Loucy (cell line): ENCODE measurements at regions not wholly inside any gene's neighbourhood (a gene's known extent, or its start where the extent isn't known, plus 50 kb on each side); places are given as distances from the start of the nearest gene placed in this dataset.
"Not testable (repeated sequence)": the region's sequence is repeated elsewhere in the genome, so short reads cannot be mapped to it uniquely, and the experiment has no call there.

ENCODE experiments used
- H2AFZ ChIP-seq: fragments of 200-600 bp; sonication (generic); 2 replicates; pipeline ENCODE4 v1.6.0; 2016; ENCODE audit warnings: antibody characterized with exemption, mild to moderate bottlenecking, low read length, moderate library complexity
- H3F3A ChIP-seq: fragments of 200-600 bp; 2 replicates; pipeline ENCODE4 v1.6.0; 2016; ENCODE audit warnings: antibody characterized with exemption, low read depth, mild to moderate bottlenecking
- H3K27me3 ChIP-seq: fragments of 200-600 bp; sonication (generic); 2 replicates; pipeline ENCODE4 v1.6.1; 2014; ENCODE audit warnings: low read length, mild to moderate bottlenecking; ENCODE audit not compliant: insufficient read depth, poor library complexity, severe bottlenecking
- H3K36me3 ChIP-seq: fragments of 200-600 bp; sonication (generic); 2 replicates; pipeline ENCODE4 v1.6.1; 2016; ENCODE audit warnings: low read length; ENCODE audit not compliant: insufficient read depth
- H3K4me1 ChIP-seq: fragments of 200-600 bp; sonication (generic); 2 replicates; pipeline ENCODE4 v1.5.1; 2014; ENCODE audit warnings: low read length, mild to moderate bottlenecking; ENCODE audit not compliant: insufficient read depth, poor library complexity, severe bottlenecking
- H3K4me2 ChIP-seq: fragments of 200-600 bp; sonication (generic); 2 replicates; pipeline ENCODE4 v1.6.0; 2014; ENCODE audit warnings: antibody characterized with exemption, low read length, low read depth, mild to moderate bottlenecking; ENCODE audit not compliant: poor library complexity, severe bottlenecking
- H3K4me3 ChIP-seq: fragments of 200-600 bp; sonication (generic); 2 replicates; pipeline ENCODE4 v1.5.1; 2014; ENCODE audit warnings: low read length, mild to moderate bottlenecking, mixed read lengths; ENCODE audit not compliant: poor library complexity, severe bottlenecking
- H3K79me2 ChIP-seq: fragments of 200-600 bp; sonication (generic); 2 replicates; pipeline ENCODE4 v1.6.1; 2014; ENCODE audit warnings: low read length; ENCODE audit not compliant: insufficient read depth
- H3K9ac ChIP-seq: fragments of 200-600 bp; sonication (generic); 2 replicates; pipeline ENCODE4 v1.6.0; 2014; ENCODE audit warnings: mild to moderate bottlenecking, low read depth, low read length, moderate library complexity; ENCODE audit not compliant: poor library complexity, severe bottlenecking
- H3K9me2 ChIP-seq: fragments of 200-600 bp; sonication (generic); replicated peaks from 2 replicates; pipeline ENCODE4 v1.6.1; 2016; ENCODE audit warnings: low read depth, low read length, mixed read lengths
- H3K9me3 ChIP-seq: fragments of 200-600 bp; sonication (generic); 2 replicates; pipeline ENCODE4 v1.6.1; 2014; ENCODE audit warnings: mild to moderate bottlenecking, antibody characterized with exemption, low read length, low read depth; ENCODE audit not compliant: insufficient read depth
- H4K20me1 ChIP-seq: fragments of 200-600 bp; sonication (generic); 2 replicates; pipeline ENCODE4 v1.6.0; 2014; ENCODE audit warnings: antibody characterized with exemption, low read length, mild to moderate bottlenecking; ENCODE audit not compliant: insufficient read depth, poor library complexity, severe bottlenecking
- EZH2phosphoT487 ChIP-seq: fragments of 200-600 bp; IDR thresholded peaks from 2 replicates; pipeline ENCODE4 v1.6.1; 2018; ENCODE audit warnings: antibody characterized with exemption, mild to moderate bottlenecking, moderate library complexity, borderline replicate concordance
- TF ChIP-seq, protein P1 (sequence below): fragments of 200-600 bp; sonication (generic); conservative IDR thresholded peaks from 2 replicates; pipeline ENCODE4 v1.5.1; 2014; ENCODE audit warnings: mild to moderate bottlenecking, antibody characterized with exemption, low read length

DNA sequence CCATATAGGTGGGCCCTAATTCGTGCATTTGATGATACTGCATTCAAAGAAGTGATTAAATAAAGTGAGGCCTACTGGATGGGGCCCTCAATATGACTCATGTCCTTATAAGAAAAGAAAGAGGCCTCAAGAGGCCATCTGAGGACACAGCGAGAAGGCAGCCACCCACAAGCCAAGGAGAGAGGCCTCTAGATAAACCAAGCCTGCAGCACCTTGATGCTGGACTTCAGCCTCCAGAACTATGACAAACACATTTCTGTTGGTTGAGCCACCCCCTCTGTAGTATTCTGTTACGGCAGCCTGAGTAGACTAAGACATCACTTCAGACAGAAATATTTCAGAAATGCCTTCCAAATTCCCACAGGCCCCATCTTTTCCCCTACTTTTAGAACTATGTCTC, 82.5 kb upstream of the PLEKHG1 start:
- Histone ChIP-seq H3K4me1 (peaks cover 7% of the 10 kb centered on the region), H4K20me1 (no peaks in the 10 kb centered on the region), H3K9me3 (no peaks in the 10 kb centered on the region), H3K4me2 (no peak overlapping the region), H3K4me3 (no peak overlapping the region), H3K9ac (no peak overlapping the region), H3F3A (no peaks in the 10 kb centered on the region), H3K36me3 (no peaks in the 10 kb centered on the region), H2AFZ (no peak overlapping the region), H3K79me2 (no peaks in the 10 kb centered on the region), H3K27me3 (no peaks in the 10 kb centered on the region), H3K9me2 (no peaks in the 10 kb centered on the region)
- no peak for TF ChIP-seq EZH2phosphoT487
- TF ChIP-seq, protein P1, sequence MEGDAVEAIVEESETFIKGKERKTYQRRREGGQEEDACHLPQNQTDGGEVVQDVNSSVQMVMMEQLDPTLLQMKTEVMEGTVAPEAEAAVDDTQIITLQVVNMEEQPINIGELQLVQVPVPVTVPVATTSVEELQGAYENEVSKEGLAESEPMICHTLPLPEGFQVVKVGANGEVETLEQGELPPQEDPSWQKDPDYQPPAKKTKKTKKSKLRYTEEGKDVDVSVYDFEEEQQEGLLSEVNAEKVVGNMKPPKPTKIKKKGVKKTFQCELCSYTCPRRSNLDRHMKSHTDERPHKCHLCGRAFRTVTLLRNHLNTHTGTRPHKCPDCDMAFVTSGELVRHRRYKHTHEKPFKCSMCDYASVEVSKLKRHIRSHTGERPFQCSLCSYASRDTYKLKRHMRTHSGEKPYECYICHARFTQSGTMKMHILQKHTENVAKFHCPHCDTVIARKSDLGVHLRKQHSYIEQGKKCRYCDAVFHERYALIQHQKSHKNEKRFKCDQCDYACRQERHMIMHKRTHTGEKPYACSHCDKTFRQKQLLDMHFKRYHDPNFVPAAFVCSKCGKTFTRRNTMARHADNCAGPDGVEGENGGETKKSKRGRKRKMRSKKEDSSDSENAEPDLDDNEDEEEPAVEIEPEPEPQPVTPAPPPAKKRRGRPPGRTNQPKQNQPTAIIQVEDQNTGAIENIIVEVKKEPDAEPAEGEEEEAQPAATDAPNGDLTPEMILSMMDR, result no peak

DNA sequence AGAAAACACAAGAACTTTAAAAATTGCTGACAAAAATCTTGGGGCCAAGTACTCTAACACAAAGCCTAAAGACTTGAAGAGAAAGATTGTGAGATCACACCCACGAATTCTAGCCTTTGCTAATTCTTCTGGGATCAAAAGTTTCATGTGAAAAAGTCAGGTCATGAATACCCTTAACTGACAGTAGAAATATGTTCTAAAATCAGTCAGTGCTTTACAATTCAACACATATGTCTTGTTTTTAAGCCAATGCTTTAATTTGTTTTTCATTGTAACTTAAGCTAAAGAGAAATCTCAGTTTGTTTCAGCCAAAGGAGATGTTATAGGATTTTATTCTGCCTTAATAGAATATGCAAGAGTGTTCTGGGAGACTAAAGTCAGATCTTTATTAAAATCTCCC, 78.2 kb upstream of the PLEKHG1 start:
- no peak overlapping the region for H3K4me3 ChIP-seq
- H3K36me3 ChIP-seq, result no peaks in the 10 kb centered on the region
- no peaks in the 10 kb centered on the region for H3F3A ChIP-seq
- H3K9ac ChIP-seq, result no peak overlapping the region
- no peak overlapping the region for H3K4me2 ChIP-seq
- H3K4me1 ChIP-seq, result peaks cover 7% of the 10 kb centered on the region
- no peak for TF ChIP-seq EZH2phosphoT487
- TF ChIP-seq, protein P1, result no peak
- H3K27me3 ChIP-seq, result no peaks in the 10 kb centered on the region
- H3K9me3 ChIP-seq, result no peaks in the 10 kb centered on the region
- no peak overlapping the region for H2AFZ ChIP-seq
- no peaks in the 10 kb centered on the region for H3K79me2 ChIP-seq
- no peaks in the 10 kb centered on the region for H4K20me1 ChIP-seq
- no peaks in the 10 kb centered on the region for H3K9me2 ChIP-seq

DNA sequence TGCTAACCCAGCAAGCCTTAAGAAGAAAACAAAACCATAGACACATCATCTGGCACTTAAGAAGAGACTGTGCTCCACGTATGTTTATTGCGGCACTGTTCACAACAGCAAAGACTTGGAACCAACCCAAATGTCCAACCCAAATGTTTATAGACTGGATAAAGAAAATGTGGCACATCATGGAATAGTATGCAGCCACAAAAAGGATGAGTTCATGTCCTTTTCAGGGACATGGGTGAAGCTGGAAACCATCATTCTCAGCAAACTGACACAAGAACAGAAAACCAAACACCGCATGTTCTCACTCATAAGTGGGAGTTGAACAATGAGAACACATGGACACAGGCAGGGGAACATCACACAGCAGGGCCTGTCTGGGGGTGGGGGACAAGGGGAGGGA, 76.5 kb upstream of the PLEKHG1 start:
- H3K4me3 ChIP-seq, H3K9ac ChIP-seq, H3K79me2 ChIP-seq, H3K9me2 ChIP-seq, H3K9me3 ChIP-seq, H3K36me3 ChIP-seq, H3K27me3 ChIP-seq, H3K4me1 ChIP-seq, H3K4me2 ChIP-seq, H3F3A ChIP-seq, H2AFZ ChIP-seq, H4K20me1 ChIP-seq: not testable (repeated sequence)

- H3K79me2 ChIP-seq, result no peaks in the 10 kb centered on the region
- H4K20me1 ChIP-seq, result no peaks in the 10 kb centered on the region
- no peaks in the 10 kb centered on the region for H3K27me3 ChIP-seq
- no peaks in the 10 kb centered on the region for H3K9me2 ChIP-seq
- no peaks in the 10 kb centered on the region for H3K9me3 ChIP-seq
- H2AFZ ChIP-seq, result no peak overlapping the region
- no peak overlapping the region for H3K9ac ChIP-seq
- TF ChIP-seq EZH2phosphoT487, result no peak
- TF ChIP-seq, protein P1, result no peak
- no peaks in the 10 kb centered on the region for H3K36me3 ChIP-seq
- H3K4me2 ChIP-seq, result no peak overlapping the region
- no peaks in the 10 kb centered on the region for H3F3A ChIP-seq
- no peak overlapping the region for H3K4me3 ChIP-seq
- H3K4me1 ChIP-seq, result peaks cover 6% of the 10 kb centered on the region
Measured at GRCh38 chr6:150525300-150525699, 74.4 kb upstream of the PLEKHG1 start.
